Smooth muscle cell (in vitro differentiated cells): ENCODE measurements at regions not wholly inside any gene's neighbourhood (a gene's known extent, or its start where the extent isn't known, plus 50 kb on each side); places are given as distances from the start of the nearest gene placed in this dataset.

Source experiments
- DNase-seq: peaks from one replicate; lab custom pipeline; 2025; ENCODE audit not compliant: unreplicated experiment; lab: John Stamatoyannopoulos, UW
- H2AFZ ChIP-seq: fragments of 200-600 bp; sonication (generic); 2 replicates; pipeline ENCODE4 v1.6.0; 2016; ENCODE audit warnings: antibody characterized with exemption, low read depth, mild to moderate bottlenecking
- H3F3A ChIP-seq: fragments of 200-600 bp; sonication (generic); 2 replicates; pipeline ENCODE4 v1.6.0; 2017; ENCODE audit warnings: antibody characterized with exemption, low read depth
- H3K27ac ChIP-seq: fragments of 200-600 bp; sonication (generic); 2 replicates; pipeline ENCODE4 v1.5.1; 2016; ENCODE audit warnings: low read depth, mild to moderate bottlenecking
- H3K27me3 ChIP-seq: fragments of 200-600 bp; sonication (generic); 2 replicates; pipeline ENCODE4 v1.6.1; 2016; ENCODE audit warnings: low read depth, mild to moderate bottlenecking
- H3K36me3 ChIP-seq: fragments of 200-600 bp; sonication (generic); 2 replicates; pipeline ENCODE4 v1.5.1; 2016; ENCODE audit warnings: low read depth
- H3K4me1 ChIP-seq: fragments of 200-600 bp; sonication (generic); 2 replicates; pipeline ENCODE4 v1.5.1; 2016; ENCODE audit warnings: low read depth
- H3K4me2 ChIP-seq: fragments of 200-600 bp; sonication (generic); 2 replicates; pipeline ENCODE4 v1.6.0; 2016; ENCODE audit warnings: mild to moderate bottlenecking
- H3K4me3 ChIP-seq: fragments of 200-600 bp; sonication (generic); 2 replicates; pipeline ENCODE4 v1.5.1; 2016; ENCODE audit warnings: mild to moderate bottlenecking
- H3K79me2 ChIP-seq: fragments of 200-600 bp; sonication (generic); 2 replicates; pipeline ENCODE4 v1.6.0; 2016; ENCODE audit warnings: low read depth, mild to moderate bottlenecking
- H3K9ac ChIP-seq: fragments of 200-600 bp; sonication (generic); 2 replicates; pipeline ENCODE4 v1.6.0; 2016; ENCODE audit warnings: low read depth
- H3K9me3 ChIP-seq: fragments of 200-600 bp; sonication (generic); replicated peaks from 2 replicates; pipeline ENCODE4 v1.5.1; 2016; ENCODE audit warnings: low read depth
- H4K20me1 ChIP-seq: fragments of 200-600 bp; sonication (generic); 2 replicates; pipeline ENCODE4 v1.6.0; 2016; ENCODE audit warnings: low read depth
- CTCF ChIP-seq: fragments of 200-600 bp; sonication (generic); IDR thresholded peaks from 2 replicates; pipeline ENCODE4 v1.5.1; 2017; ENCODE audit warnings: borderline replicate concordance, mild to moderate bottlenecking, antibody characterized with exemption; ENCODE audit not compliant: insufficient read depth, poor library complexity, severe bottlenecking
- WGBS: methylation state at CpG from one replicate; pipeline ENCODE4 v1.1.7; 2016; ENCODE audit warnings: low lambda C conversion rate; 5-methylcytosine and 5-hydroxymethylcytosine counted together

GRCh38 chr22:44409211-44409973 is 88.6 kb downstream of the RTL6 start:
- DNase-seq = no peak
- TF ChIP-seq CTCF = no peak
- Histone ChIP-seq H3K27me3 (no peaks in the 10 kb centered on the region), H3K36me3 (no peaks in the 10 kb centered on the region), H3K4me2 (no peak overlapping the region), H3K27ac (no peak overlapping the region), H3K9me3 (no peaks in the 10 kb centered on the region), H3K4me1 (peaks cover 6% of the 10 kb centered on the region), H3K79me2 (no peaks in the 10 kb centered on the region), H4K20me1 (no peaks in the 10 kb centered on the region), H3F3A (no peaks in the 10 kb centered on the region), H2AFZ (no peak overlapping the region), H3K4me3 (no peak overlapping the region), H3K9ac (no peak overlapping the region)
- WGBS = 89% methylated on average over 24 of the region's 24 CpGs

- TF ChIP-seq CTCF = no peak
- Histone ChIP-seq H3K27ac (no peak overlapping the region), H3K4me3 (no peak overlapping the region), H2AFZ (no peak overlapping the region), H4K20me1 (no peaks in the 10 kb centered on the region), H3F3A (no peaks in the 10 kb centered on the region), H3K36me3 (no peaks in the 10 kb centered on the region), H3K4me2 (no peak overlapping the region), H3K9ac (no peak overlapping the region), H3K9me3 (no peaks in the 10 kb centered on the region), H3K27me3 (no peaks in the 10 kb centered on the region), H3K79me2 (no peaks in the 10 kb centered on the region), H3K4me1 (peaks cover 6% of the 10 kb centered on the region)
- DNase-seq = no peak
- WGBS = 94% methylated on average over 7 of the region's 7 CpGs
These were observed 89.2 kb downstream of the RTL6 start for GRCh38 chr22:44408829-44409192.

- Histone ChIP-seq H4K20me1 (no peaks in the 10 kb centered on the region), H3K4me1 (peaks cover 6% of the 10 kb centered on the region), H3K79me2 (no peaks in the 10 kb centered on the region), H3K9me3 (no peaks in the 10 kb centered on the region), H3F3A (no peaks in the 10 kb centered on the region), H3K27me3 (no peaks in the 10 kb centered on the region), H2AFZ (no peak overlapping the region), H3K9ac (no peak overlapping the region), H3K4me2 (no peak overlapping the region), H3K27ac (no peak overlapping the region), H3K4me3 (no peak overlapping the region), H3K36me3 (no peaks in the 10 kb centered on the region)
- no peak for TF ChIP-seq CTCF
- WGBS = 91% methylated on average over 21 of the region's 21 CpGs
- no peak for DNase-seq
These were observed 89.8 kb downstream of the RTL6 start for GRCh38 chr22:44407987-44408828.
